Mesodermal cell (in vitro differentiated cells): ENCODE measurements at regions not wholly inside any gene's neighbourhood (a gene's known extent, or its start where the extent isn't known, plus 50 kb on each side); places are given as distances from the start of the nearest gene placed in this dataset.

Experiments used
- H3K27ac ChIP-seq: 2 replicates; pipeline ENCODE4 v1.7.0; 2013; ENCODE audit warnings: mild to moderate bottlenecking, low read depth, low read length, moderate library complexity; ENCODE audit not compliant: severe bottlenecking
- H3K36me3 ChIP-seq: 2 replicates; pipeline ENCODE4 v1.7.1; 2013; ENCODE audit warnings: mild to moderate bottlenecking, low read length, moderate library complexity; ENCODE audit not compliant: control insufficient read depth, insufficient read depth
- H3K4me1 ChIP-seq: one replicate; pipeline ENCODE4 v1.7.1; 2013; ENCODE audit warnings: mild to moderate bottlenecking, low read length; ENCODE audit not compliant: insufficient read depth, control insufficient read depth, poor library complexity, severe bottlenecking
- H3K4me3 ChIP-seq: 2 replicates; pipeline ENCODE4 v1.7.0; 2013; ENCODE audit warnings: low read length, control low read depth, mild to moderate bottlenecking; ENCODE audit not compliant: insufficient read depth, poor library complexity, severe bottlenecking; ENCODE audit errors: extremely low read depth
- H3K9me3 ChIP-seq: 2 replicates; pipeline ENCODE4 v1.7.1; 2013; ENCODE audit warnings: mild to moderate bottlenecking, low read length, moderate library complexity; ENCODE audit not compliant: control insufficient read depth
- WGBS, 2 experiments: methylation state at CpG; one replicate each; pipeline ENCODE4 v1.1.5; 2013; ENCODE audit warnings: missing lambda C conversion rate in 2 of 2; ENCODE audit not compliant: insufficient coverage in 2 of 2; 5-methylcytosine and 5-hydroxymethylcytosine counted together

GRCh38 chr6:91173186-91173585 lies 586.3 kb upstream of the MAP3K7 start:
- Histone ChIP-seq H3K9me3 (no peaks in the 10 kb centered on the region), H3K4me3 (no peak overlapping the region), H3K4me1 (no peaks in the 10 kb centered on the region), H3K36me3 (no peaks in the 10 kb centered on the region), H3K27ac (no peak overlapping the region)
- 78% methylated on average over 2 of the region's 3 CpGs; no CpG with 5 or more reads in 1 of the 2 experiments for WGBS, 2 experiments

DNA sequence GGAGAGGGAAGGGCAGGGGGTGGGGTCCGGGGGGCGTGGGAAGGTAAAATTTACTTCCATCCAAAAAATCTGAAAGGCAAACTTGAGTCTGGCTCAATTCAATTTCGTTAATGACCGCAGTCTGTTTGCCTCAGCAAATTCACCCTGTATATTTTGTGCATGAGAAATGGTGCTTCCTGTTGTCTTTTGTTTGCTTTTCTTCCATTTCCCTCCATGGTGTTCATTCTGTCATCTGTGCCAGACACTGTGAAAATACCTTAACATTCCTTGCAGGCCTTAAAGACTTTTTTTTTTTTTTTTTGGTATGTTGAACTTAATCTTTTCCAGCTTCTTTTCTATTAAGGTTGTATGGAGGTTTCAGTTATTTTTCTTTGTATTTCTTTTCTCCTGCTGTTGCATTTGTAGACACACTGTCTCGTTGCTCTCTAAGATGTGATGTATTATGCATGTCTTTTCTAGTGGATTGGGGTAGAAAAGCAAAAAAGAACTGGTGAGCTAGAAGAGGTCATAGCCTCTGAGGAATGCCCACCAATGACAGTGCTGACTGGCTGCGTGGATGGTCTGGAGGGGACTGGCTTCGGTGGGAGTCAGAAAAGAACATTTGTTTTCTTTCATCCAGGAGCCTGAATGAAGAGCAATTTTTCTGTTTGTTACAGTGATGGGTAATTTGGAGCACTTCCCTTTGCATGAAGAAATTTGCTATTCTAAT lies 585.0 kb upstream of the MAP3K7 start:
- H3K36me3 ChIP-seq = no peaks in the 10 kb centered on the region
- H3K4me1 ChIP-seq = no peaks in the 10 kb centered on the region
- 81 to 88% methylated on average over 1 to 5 of the region's 7 CpGs for WGBS, 2 experiments
- H3K4me3 ChIP-seq = no peak overlapping the region
- H3K27ac ChIP-seq = peak overlapping the region; percentile 16
- no peaks in the 10 kb centered on the region for H3K9me3 ChIP-seq

- H3K4me1 ChIP-seq = no peaks in the 10 kb centered on the region
- H3K4me3 ChIP-seq = no peak overlapping the region
- no peaks in the 10 kb centered on the region for H3K36me3 ChIP-seq
- H3K9me3 ChIP-seq = no peaks in the 10 kb centered on the region
- no peak overlapping the region for H3K27ac ChIP-seq
- 39 to 85% methylated on average over 2 to 3 of the region's 3 CpGs for WGBS, 2 experiments
Observed at GRCh38 chr6:91167846-91168245, 581.0 kb upstream of the MAP3K7 start.

DNA sequence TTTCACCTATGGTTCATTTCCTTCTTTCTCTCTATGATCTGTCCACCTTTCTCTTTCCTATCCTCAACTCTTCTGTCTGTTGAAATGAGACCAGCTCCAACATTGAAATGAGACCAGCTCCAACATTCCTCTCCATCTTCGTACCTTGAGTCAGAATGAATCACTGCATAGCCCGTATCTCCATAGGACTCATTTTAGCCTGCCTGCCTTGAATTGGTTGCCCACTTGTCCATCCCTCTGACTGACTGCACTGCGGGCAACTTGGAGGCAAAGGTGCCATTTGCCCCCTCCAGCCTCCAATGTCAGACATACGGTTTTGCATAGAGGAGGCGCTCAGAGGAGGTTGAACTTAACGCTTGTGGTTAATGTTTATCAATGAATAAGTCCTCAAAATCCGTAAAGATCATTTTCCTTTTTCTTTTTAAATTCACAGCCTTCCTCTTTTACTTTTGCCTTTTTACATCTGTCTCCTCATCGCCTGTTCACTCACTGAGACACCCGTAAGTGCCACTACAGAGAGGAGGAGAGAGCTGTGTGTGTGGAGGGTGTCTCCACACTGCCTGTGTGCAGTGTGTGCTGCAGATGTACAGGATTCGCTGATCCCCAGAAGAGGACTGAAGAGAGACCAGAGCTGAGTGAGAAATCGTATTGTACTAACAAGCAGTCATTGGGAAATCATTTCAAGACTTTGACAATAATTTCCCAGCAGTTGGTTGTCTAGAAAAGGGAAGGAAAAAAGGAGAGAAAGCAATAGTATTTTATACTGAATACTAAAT lies 579.6 kb upstream of the MAP3K7 start:
- no peaks in the 10 kb centered on the region for H3K36me3 ChIP-seq
- no peaks in the 10 kb centered on the region for H3K4me1 ChIP-seq
- H3K4me3 ChIP-seq = no peak overlapping the region
- no peaks in the 10 kb centered on the region for H3K9me3 ChIP-seq
- 82 to 95% methylated on average over 3 to 4 of the region's 11 CpGs for WGBS, 2 experiments
- no peak overlapping the region for H3K27ac ChIP-seq

DNA sequence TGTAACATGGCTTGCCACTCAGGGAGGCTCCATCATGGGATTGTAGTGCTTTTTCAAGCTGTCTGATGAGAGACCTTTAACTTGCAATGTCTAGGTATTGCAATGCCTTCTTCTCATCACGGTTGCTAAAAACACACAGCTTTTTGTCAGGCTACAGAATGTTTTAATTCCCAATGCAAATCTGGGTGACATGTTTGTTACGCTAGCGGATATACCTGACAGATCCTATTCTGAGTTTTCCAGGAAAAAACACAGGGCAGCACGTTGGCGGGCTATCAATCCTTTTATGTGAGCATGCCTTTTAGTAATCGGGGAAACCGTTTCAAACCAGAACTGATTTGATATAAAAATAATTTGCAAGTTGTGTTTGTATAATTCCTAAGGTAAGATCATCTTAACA lies 577.2 kb upstream of the MAP3K7 start:
- Histone ChIP-seq H3K4me3 (no peak overlapping the region), H3K4me1 (no peaks in the 10 kb centered on the region), H3K36me3 (no peaks in the 10 kb centered on the region), H3K9me3 (no peaks in the 10 kb centered on the region), H3K27ac (no peak overlapping the region)
- 90 to 98% methylated on average over 5 to 7 of the region's 7 CpGs for WGBS, 2 experiments

- Histone ChIP-seq H3K4me1 (no peaks in the 10 kb centered on the region), H3K4me3 (no peak overlapping the region), H3K9me3 (no peaks in the 10 kb centered on the region), H3K36me3 (no peaks in the 10 kb centered on the region), H3K27ac (no peak overlapping the region)
- 87 to 100% methylated on average over 6 to 7 of the region's 7 CpGs for WGBS, 2 experiments
Observed at GRCh38 chr6:91161246-91161645, 574.4 kb upstream of the MAP3K7 start.

DNA sequence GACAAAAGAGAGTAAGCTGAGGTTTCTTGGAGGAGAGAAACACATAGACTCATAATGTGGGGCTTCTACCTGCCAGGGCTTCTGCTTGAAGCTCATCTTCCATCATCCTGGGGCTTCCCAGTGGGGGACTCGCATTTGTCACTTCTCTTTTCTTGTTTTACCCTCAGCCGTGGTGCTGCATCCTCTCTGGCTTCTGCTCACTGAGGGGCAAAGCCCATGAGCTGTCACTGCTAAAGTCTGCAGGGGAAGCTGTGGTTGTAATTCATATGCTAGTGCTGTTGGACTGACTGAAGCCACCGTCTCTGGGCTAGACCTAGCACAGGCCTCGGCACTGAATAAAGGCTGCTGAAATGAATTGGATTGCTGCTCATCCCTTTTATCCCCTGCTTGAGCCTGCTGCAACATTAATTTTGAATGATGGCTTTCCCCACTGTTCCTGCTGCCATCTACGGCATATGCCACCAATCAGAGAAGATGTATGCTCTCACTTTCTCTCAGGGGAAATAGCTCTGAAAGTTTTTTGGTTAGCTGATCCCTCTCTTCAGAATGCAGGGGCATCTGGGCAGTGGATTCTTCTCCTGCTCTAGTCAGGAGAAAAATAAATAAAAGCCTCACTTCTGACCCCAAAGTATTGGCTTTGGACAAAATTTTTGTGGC lies 568.4 kb upstream of the MAP3K7 start:
- no peak overlapping the region for H3K4me3 ChIP-seq
- 38 to 60% methylated on average over 2 to 4 of the region's 5 CpGs for WGBS, 2 experiments
- H3K36me3 ChIP-seq = no peaks in the 10 kb centered on the region
- H3K4me1 ChIP-seq = peaks cover 4% of the 10 kb centered on the region
- no peak overlapping the region for H3K27ac ChIP-seq
- no peaks in the 10 kb centered on the region for H3K9me3 ChIP-seq

- Histone ChIP-seq H3K9me3 (no peaks in the 10 kb centered on the region), H3K4me1 (peaks cover 12% of the 10 kb centered on the region), H3K4me3 (no peak overlapping the region), H3K27ac (no peak overlapping the region), H3K36me3 (no peaks in the 10 kb centered on the region)
- 78 to 100% methylated on average over 1 to 2 of the region's 5 CpGs for WGBS, 2 experiments
Observed at GRCh38 chr6:91152824-91153223, 566.0 kb upstream of the MAP3K7 start.

DNA sequence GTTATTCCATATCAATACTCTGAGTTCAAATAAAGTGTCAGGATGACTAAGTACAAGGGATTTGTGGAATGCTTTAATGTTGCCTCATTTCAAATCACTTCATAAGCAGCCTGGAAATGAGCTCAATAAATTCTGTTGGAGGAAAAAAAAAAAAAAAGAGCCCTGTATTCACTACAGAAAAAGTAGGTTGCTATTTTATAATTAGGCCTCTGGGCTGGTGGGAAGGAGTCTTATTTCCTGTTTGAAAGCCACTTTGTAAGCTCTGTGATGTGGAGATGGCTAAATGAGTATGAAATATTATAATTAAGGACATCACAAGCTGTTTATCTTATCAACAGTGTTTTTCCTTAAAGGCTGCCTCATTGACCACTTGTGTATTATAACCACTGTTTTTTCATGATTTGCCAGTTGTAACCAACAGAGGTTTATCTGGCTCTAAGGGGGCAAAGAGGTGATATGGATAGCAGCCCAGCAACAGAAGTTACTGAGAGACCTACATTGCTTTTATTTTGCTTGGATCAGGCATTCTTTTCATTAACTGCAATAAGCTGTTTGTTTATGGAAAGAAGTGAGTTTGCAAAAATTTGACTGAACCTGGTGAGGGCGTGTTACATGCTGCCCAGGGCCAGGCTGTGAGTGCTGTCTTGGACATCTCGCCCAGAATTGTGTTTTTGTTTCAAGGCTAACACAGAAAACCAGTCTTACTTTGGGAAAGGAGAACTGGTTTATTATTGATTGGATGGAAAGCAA lies 563.3 kb upstream of the MAP3K7 start:
- H3K4me3 ChIP-seq = no peak overlapping the region
- H3K27ac ChIP-seq = peak overlapping the region; percentile 36
- no peaks in the 10 kb centered on the region for H3K36me3 ChIP-seq
- peaks cover 9% of the 10 kb centered on the region for H3K4me1 ChIP-seq
- H3K9me3 ChIP-seq = no peaks in the 10 kb centered on the region
- WGBS, 2 experiments = 75 to 100% methylated on average over 1 to 2 of the region's 2 CpGs

- H3K4me1 ChIP-seq = peaks cover 9% of the 10 kb centered on the region
- no peaks in the 10 kb centered on the region for H3K9me3 ChIP-seq
- peak overlapping the region; percentile 36 for H3K27ac ChIP-seq
- WGBS, 2 experiments = 58 to 81% methylated on average over 3 to 4 of the region's 8 CpGs
- H3K4me3 ChIP-seq = no peak overlapping the region
- no peaks in the 10 kb centered on the region for H3K36me3 ChIP-seq
Observed at GRCh38 chr6:91149246-91149955, 562.5 kb upstream of the MAP3K7 start.
